ENCODE measurements at regions not wholly inside any gene's neighbourhood (a gene's known extent, or its start where the extent isn't known, plus 50 kb on each side); places are given as distances from the start of the nearest gene placed in this dataset.

GRCh38 chr9:105964156-105964555 lies 269.8 kb downstream of the TMEM38B start:
- Histone ChIP-seq H3K27ac (ENCODE audit: poor library complexity, severe bottlenecking) (no peak overlapping the region), H3K4me3 (ENCODE audit: severe bottlenecking) (no peak overlapping the region), H3K4me1 (ENCODE audit: insufficient read depth, poor library complexity, severe bottlenecking) (no peaks in the 10 kb centered on the region), H3K9me3 (ENCODE audit: severe bottlenecking) (no peaks in the 10 kb centered on the region), H3K36me3 (ENCODE audit: low read depth) (no peaks in the 10 kb centered on the region), H3K27me3 (ENCODE audit: insufficient read depth, poor library complexity, severe bottlenecking) (peaks cover 3% of the 10 kb centered on the region)
- DNase-seq (ENCODE audit: low spot score) (no peak), ATAC-seq (ENCODE audit: low read depth) (no peak)
- TF ChIP-seq, protein P1, sequence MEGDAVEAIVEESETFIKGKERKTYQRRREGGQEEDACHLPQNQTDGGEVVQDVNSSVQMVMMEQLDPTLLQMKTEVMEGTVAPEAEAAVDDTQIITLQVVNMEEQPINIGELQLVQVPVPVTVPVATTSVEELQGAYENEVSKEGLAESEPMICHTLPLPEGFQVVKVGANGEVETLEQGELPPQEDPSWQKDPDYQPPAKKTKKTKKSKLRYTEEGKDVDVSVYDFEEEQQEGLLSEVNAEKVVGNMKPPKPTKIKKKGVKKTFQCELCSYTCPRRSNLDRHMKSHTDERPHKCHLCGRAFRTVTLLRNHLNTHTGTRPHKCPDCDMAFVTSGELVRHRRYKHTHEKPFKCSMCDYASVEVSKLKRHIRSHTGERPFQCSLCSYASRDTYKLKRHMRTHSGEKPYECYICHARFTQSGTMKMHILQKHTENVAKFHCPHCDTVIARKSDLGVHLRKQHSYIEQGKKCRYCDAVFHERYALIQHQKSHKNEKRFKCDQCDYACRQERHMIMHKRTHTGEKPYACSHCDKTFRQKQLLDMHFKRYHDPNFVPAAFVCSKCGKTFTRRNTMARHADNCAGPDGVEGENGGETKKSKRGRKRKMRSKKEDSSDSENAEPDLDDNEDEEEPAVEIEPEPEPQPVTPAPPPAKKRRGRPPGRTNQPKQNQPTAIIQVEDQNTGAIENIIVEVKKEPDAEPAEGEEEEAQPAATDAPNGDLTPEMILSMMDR (IDR thresholded peaks at IDR 0.05; ENCODE audit: poor library complexity, severe bottlenecking): no peak

- no peak for ATAC-seq (ENCODE audit: low read depth)
- TF ChIP-seq, protein P1 (IDR thresholded peaks at IDR 0.05; ENCODE audit: poor library complexity, severe bottlenecking): no peak
- no peak overlapping the region for H3K4me3 ChIP-seq (ENCODE audit: severe bottlenecking)
- peaks cover 3% of the 10 kb centered on the region for H3K27me3 ChIP-seq (ENCODE audit: insufficient read depth, poor library complexity, severe bottlenecking)
- no peaks in the 10 kb centered on the region for H3K9me3 ChIP-seq (ENCODE audit: severe bottlenecking)
- H3K27ac ChIP-seq (ENCODE audit: poor library complexity, severe bottlenecking): no peak overlapping the region
- H3K36me3 ChIP-seq (ENCODE audit: low read depth): no peaks in the 10 kb centered on the region
- no peak for DNase-seq (ENCODE audit: low spot score)
- H3K4me1 ChIP-seq (ENCODE audit: insufficient read depth, poor library complexity, severe bottlenecking): no peaks in the 10 kb centered on the region
Measured at GRCh38 chr9:105966834-105967233, 272.5 kb downstream of the TMEM38B start.

GRCh38 chr9:105967248-105967647 lies 272.9 kb downstream of the TMEM38B start:
- Histone ChIP-seq H3K27me3 (ENCODE audit: insufficient read depth, poor library complexity, severe bottlenecking) (peaks cover 3% of the 10 kb centered on the region), H3K36me3 (ENCODE audit: low read depth) (no peaks in the 10 kb centered on the region), H3K4me3 (ENCODE audit: severe bottlenecking) (no peak overlapping the region), H3K4me1 (ENCODE audit: insufficient read depth, poor library complexity, severe bottlenecking) (no peaks in the 10 kb centered on the region), H3K27ac (ENCODE audit: poor library complexity, severe bottlenecking) (no peak overlapping the region), H3K9me3 (ENCODE audit: severe bottlenecking) (no peaks in the 10 kb centered on the region)
- DNase-seq (ENCODE audit: low spot score) (no peak), ATAC-seq (ENCODE audit: low read depth) (no peak)
- TF ChIP-seq, protein P1 (IDR thresholded peaks at IDR 0.05; ENCODE audit: poor library complexity, severe bottlenecking): no peak

- Histone ChIP-seq H3K27ac (ENCODE audit: poor library complexity, severe bottlenecking) (no peak overlapping the region), H3K36me3 (ENCODE audit: low read depth) (no peaks in the 10 kb centered on the region), H3K4me1 (ENCODE audit: insufficient read depth, poor library complexity, severe bottlenecking) (no peaks in the 10 kb centered on the region), H3K9me3 (ENCODE audit: severe bottlenecking) (no peaks in the 10 kb centered on the region), H3K27me3 (ENCODE audit: insufficient read depth, poor library complexity, severe bottlenecking) (peaks cover 3% of the 10 kb centered on the region), H3K4me3 (ENCODE audit: severe bottlenecking) (no peak overlapping the region)
- no peak for DNase-seq (ENCODE audit: low spot score)
- ATAC-seq (ENCODE audit: low read depth): no peak
- TF ChIP-seq, protein P1 (IDR thresholded peaks at IDR 0.05; ENCODE audit: poor library complexity, severe bottlenecking): no peak
Measured at GRCh38 chr9:105967797-105968196, 273.5 kb downstream of the TMEM38B start.

GRCh38 chr9:105968811-105969466 lies 274.6 kb downstream of the TMEM38B start:
- ATAC-seq (ENCODE audit: low read depth): no peak
- Histone ChIP-seq H3K4me1 (ENCODE audit: insufficient read depth, poor library complexity, severe bottlenecking) (no peaks in the 10 kb centered on the region), H3K4me3 (ENCODE audit: severe bottlenecking) (no peak overlapping the region), H3K9me3 (ENCODE audit: severe bottlenecking) (no peaks in the 10 kb centered on the region), H3K36me3 (ENCODE audit: low read depth) (no peaks in the 10 kb centered on the region), H3K27ac (ENCODE audit: poor library complexity, severe bottlenecking) (no peak overlapping the region), H3K27me3 (ENCODE audit: insufficient read depth, poor library complexity, severe bottlenecking) (peaks cover 3% of the 10 kb centered on the region)
- DNase-seq (ENCODE audit: low spot score): no peak
- TF ChIP-seq, protein P1 (IDR thresholded peaks at IDR 0.05; ENCODE audit: poor library complexity, severe bottlenecking): no peak

Measured in RWPE2 (cell line).